Testis (tissue), 2 donors: ENCODE measurements at regions not wholly inside any gene's neighbourhood (a gene's known extent, or its start where the extent isn't known, plus 50 kb on each side); places are given as distances from the start of the nearest gene placed in this dataset.

Experiments used
- POLR2A ChIP-seq: fragments of 450-650 bp; IDR thresholded peaks from one replicate; pipeline ENCODE4 v1.6.1; 2017; ENCODE audit warnings: antibody characterized with exemption, mild to moderate bottlenecking, moderate library complexity
- TF ChIP-seq, protein P1 (sequence below), 3 experiments: fragments of 450-650 bp in 2 of 3; fragments of 200-600 bp in 1 of 3; sonication (generic) in 1 of 3; IDR thresholded peaks; one replicate each; pipeline ENCODE4 v1.5.1; 2016 to 2019; ENCODE audit warnings: antibody characterized with exemption in 3 of 3, mild to moderate bottlenecking in 2 of 3, moderate library complexity in 1 of 3

DNA sequence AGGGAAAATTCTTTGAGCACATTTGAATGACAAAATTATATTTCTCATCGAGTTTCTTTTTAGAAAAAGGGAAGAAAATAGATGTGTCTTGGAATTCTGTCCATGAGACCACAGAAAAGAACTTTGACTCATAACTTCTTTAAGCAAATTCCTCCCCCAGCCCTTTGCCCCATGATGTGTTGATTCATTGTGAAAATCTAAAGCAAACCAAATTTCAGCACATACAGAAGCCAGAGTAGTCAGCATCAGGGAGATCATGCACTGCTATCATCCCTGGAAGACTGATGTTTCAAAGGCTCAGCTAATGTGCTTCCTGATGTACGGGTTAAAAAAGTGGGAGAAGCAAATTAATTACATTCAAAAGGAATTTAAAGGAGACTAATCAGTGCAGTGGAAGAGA, 159.7 kb downstream of the FAT3 start:
- TF ChIP-seq, protein P1, sequence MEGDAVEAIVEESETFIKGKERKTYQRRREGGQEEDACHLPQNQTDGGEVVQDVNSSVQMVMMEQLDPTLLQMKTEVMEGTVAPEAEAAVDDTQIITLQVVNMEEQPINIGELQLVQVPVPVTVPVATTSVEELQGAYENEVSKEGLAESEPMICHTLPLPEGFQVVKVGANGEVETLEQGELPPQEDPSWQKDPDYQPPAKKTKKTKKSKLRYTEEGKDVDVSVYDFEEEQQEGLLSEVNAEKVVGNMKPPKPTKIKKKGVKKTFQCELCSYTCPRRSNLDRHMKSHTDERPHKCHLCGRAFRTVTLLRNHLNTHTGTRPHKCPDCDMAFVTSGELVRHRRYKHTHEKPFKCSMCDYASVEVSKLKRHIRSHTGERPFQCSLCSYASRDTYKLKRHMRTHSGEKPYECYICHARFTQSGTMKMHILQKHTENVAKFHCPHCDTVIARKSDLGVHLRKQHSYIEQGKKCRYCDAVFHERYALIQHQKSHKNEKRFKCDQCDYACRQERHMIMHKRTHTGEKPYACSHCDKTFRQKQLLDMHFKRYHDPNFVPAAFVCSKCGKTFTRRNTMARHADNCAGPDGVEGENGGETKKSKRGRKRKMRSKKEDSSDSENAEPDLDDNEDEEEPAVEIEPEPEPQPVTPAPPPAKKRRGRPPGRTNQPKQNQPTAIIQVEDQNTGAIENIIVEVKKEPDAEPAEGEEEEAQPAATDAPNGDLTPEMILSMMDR (IDR thresholded peaks at IDR 0.05) = no peak
- no peak for TF ChIP-seq POLR2A
